GM12878 (cell line): ENCODE measurements at regions not wholly inside any gene's neighbourhood (a gene's known extent, or its start where the extent isn't known, plus 50 kb on each side); places are given as distances from the start of the nearest gene placed in this dataset.

Experiments used
- ATAC-seq: fragments of 200-7000 bp; cut with Tn5 transposase; 3 replicates; pipeline ENCODE4 v1.9.1; 2020; ENCODE audit warnings: mild to moderate bottlenecking, moderate library complexity
- BruUV-seq: library from RNA; stranded (reverse); fragments of 400-500 nt; replicated peaks from 2 replicates; lab custom pipeline; 2021; lab: Mats Ljungman, UMichigan
- CTCF ChIA-PET: fragments of 300-600 bp; sonication (Branson Sonifier 250); formaldehyde crosslinking; extraction: SDS; loops from one replicate; lab custom pipeline; 2021; ENCODE audit warnings: inconsistent platforms; lab: Yijun Ruan, JAX
- POLR2A ChIA-PET: fragments of 350-600 bp; formaldehyde crosslinking; extraction: SDS; loops from one replicate; lab custom pipeline; 2021; ENCODE audit warnings: inconsistent platforms; lab: Charles Lee
- RAD21 ChIA-PET: fragments of 300-600 bp; sonication (Branson Sonifier 250); formaldehyde crosslinking; loops from one replicate; lab custom pipeline; 2023; ENCODE audit warnings: antibody characterized with exemption; ENCODE audit not compliant: unreplicated experiment; lab: Charles Lee
- SMC1A ChIA-PET: fragments of 300-600 bp; sonication (Branson Sonifier 250); formaldehyde crosslinking; loops from one replicate; lab custom pipeline; 2023; ENCODE audit not compliant: unreplicated experiment, uncharacterized antibody; lab: Charles Lee
- DNase-seq: peaks from one replicate; pipeline ENCODE4 v3.0.0-alpha.2; 2011; ENCODE audit warnings: low read depth, low spot score
- FAIRE-seq: peaks from 3 replicates; lab custom pipeline; 2011; peaks lifted over from hg19 to GRCh38; lab: Jason Lieb, UNC
- H2AFZ ChIP-seq: 2 replicates; pipeline ENCODE4 v1.6.0; 2011; ENCODE audit warnings: low read depth, low read length, control low read depth; ENCODE audit not compliant: control insufficient read depth
- H3K27ac ChIP-seq: 2 replicates; pipeline ENCODE4 v1.5.1; 2011; ENCODE audit warnings: control low read depth; ENCODE audit not compliant: control insufficient read depth, insufficient read depth
- H3K27me3 ChIP-seq, 2 experiments: replicated peaks in 1 of 2; 2 replicates each; pipeline versions ENCODE4 v1.6.0 to v1.6.1; 2011; ENCODE audit warnings: low read length in 1 of 2; ENCODE audit not compliant: control insufficient read depth in 2 of 2, insufficient read depth in 2 of 2
- H3K36me3 ChIP-seq, 2 experiments: 2 replicates each; pipeline ENCODE4 v1.5.1; 2011; ENCODE audit warnings: low read length in 1 of 2; ENCODE audit not compliant: control insufficient read depth in 2 of 2, insufficient read depth in 2 of 2
- H3K4me1 ChIP-seq: 2 replicates; pipeline ENCODE4 v1.6.1; 2011; ENCODE audit warnings: mild to moderate bottlenecking, low read length, moderate library complexity, mixed read lengths; ENCODE audit not compliant: control insufficient read depth, insufficient read depth
- H3K4me2 ChIP-seq: 2 replicates; pipeline ENCODE4 v1.6.0; 2011; ENCODE audit warnings: control low read depth; ENCODE audit not compliant: control insufficient read depth, insufficient read depth
- H3K4me3 ChIP-seq: fragments of 200-600 bp; sonication (generic); 2 replicates; pipeline ENCODE4 v1.5.1; 2016
- H3K79me2 ChIP-seq: 2 replicates; pipeline ENCODE4 v1.6.0; 2011; ENCODE audit warnings: low read length; ENCODE audit not compliant: control insufficient read depth, insufficient read depth
- H3K9ac ChIP-seq: 2 replicates; pipeline ENCODE4 v1.8.0; 2011; ENCODE audit warnings: low read length, control low read depth, mixed read lengths; ENCODE audit not compliant: control insufficient read depth, insufficient read depth
- H3K9me3 ChIP-seq: replicated peaks from 3 replicates; pipeline ENCODE4 v1.5.1; 2011; ENCODE audit warnings: mild to moderate bottlenecking, low read length; ENCODE audit not compliant: control insufficient read depth, insufficient read depth
- H4K20me1 ChIP-seq: 2 replicates; pipeline ENCODE4 v1.6.0; 2011; ENCODE audit not compliant: control insufficient read depth, insufficient read depth
- BACH1 ChIP-seq: fragments of 450-650 bp; IDR thresholded peaks from 2 replicates; pipeline ENCODE4 v1.6.1; 2017; ENCODE audit warnings: mild to moderate bottlenecking, borderline replicate concordance
- CHD1 ChIP-seq: IDR thresholded peaks from 2 replicates; pipeline ENCODE4 v1.6.1; 2012; ENCODE audit warnings: low read depth, low read length, improper control_type of control experiment
- ETV6 ChIP-seq, 2 experiments: fragments of 450-650 bp in 1 of 2; IDR thresholded peaks in 1 of 2; conservative IDR thresholded peaks in 1 of 2; 2 replicates each; pipeline ENCODE4 v1.6.1; 2014; ENCODE audit warnings: antibody characterized with exemption in 1 of 2, borderline replicate concordance in 1 of 2, low read depth in 1 of 2, mild to moderate bottlenecking in 1 of 2, moderate library complexity in 1 of 2
- MEF2A ChIP-seq: IDR thresholded peaks from 2 replicates; pipeline ENCODE4 v1.6.1; 2011; ENCODE audit warnings: low read depth, mild to moderate bottlenecking, low read length, moderate library complexity; ENCODE audit not compliant: insufficient read depth
- NR2C1 ChIP-seq: fragments of 450-650 bp; IDR thresholded peaks from 2 replicates; pipeline ENCODE4 v1.6.1; 2017; ENCODE audit warnings: antibody characterized with exemption, mild to moderate bottlenecking, moderate library complexity
- RBBP5 ChIP-seq: fragments of 200-600 bp; sonication (generic); conservative IDR thresholded peaks from 2 replicates; pipeline ENCODE4 v1.6.1; 2016
- RELA ChIP-seq: fragments of 450-650 bp; IDR thresholded peaks from 2 replicates; pipeline ENCODE4 v1.8.0; 2014; ENCODE audit warnings: borderline replicate concordance; ENCODE audit not compliant: partially characterized antibody
- SMAD5 ChIP-seq: IDR thresholded peaks from 2 replicates; pipeline ENCODE4 v1.6.1; 2016; ENCODE audit warnings: antibody characterized with exemption, low read depth
- ZBED1 ChIP-seq: IDR thresholded peaks from 2 replicates; pipeline ENCODE4 v1.6.1; 2016; ENCODE audit warnings: borderline replicate concordance
- ZZZ3 ChIP-seq: IDR thresholded peaks from 2 replicates; pipeline ENCODE4 v1.6.1; 2011; ENCODE audit warnings: low read depth; ENCODE audit not compliant: control insufficient read depth, insufficient read length
- WGBS: methylation state at CpG from one replicate; pipeline ENCODE4 v1.1.6; 2016; ENCODE audit warnings: low lambda C conversion rate; ENCODE audit not compliant: insufficient replicate concordance, insufficient coverage; ENCODE audit errors: missing lambda C conversion rate; 5-methylcytosine and 5-hydroxymethylcytosine counted together
- in situ Hi-C: fragments of 300-500 bp; cut with MboI; formaldehyde crosslinking; loops from 9 replicates; pipeline ENCODE4 v1.14.3; 2018; ENCODE audit warnings: mixed read lengths
- intact Hi-C: fragments of 100-400 bp; cut with micrococcal nuclease; formaldehyde crosslinking; loops from one replicate; pipeline ENCODE4 v1.14.2; 2022; ENCODE audit not compliant: unreplicated experiment

GRCh38 chr7:94303118-94303517 is 91.6 kb upstream of the COL1A2 start:
- no peak overlapping the region for H3K4me3 ChIP-seq
- H3K4me1 ChIP-seq: no peaks in the 10 kb centered on the region
- DNase-seq (no peak), ATAC-seq (no peak), FAIRE-seq (no peak)
- H3K36me3 ChIP-seq: no peaks in the 10 kb centered on the region
- H4K20me1 ChIP-seq: no peaks in the 10 kb centered on the region
- H3K9ac ChIP-seq: no peak overlapping the region
- ChIA-PET SMC1A (no interaction called here), POLR2A (no interaction called here), RAD21 (no interaction called here), CTCF (no interaction called here)
- no TSS peak for BruUV-seq
- 67% methylated on average over 4 of the region's 4 CpGs for WGBS
- no peaks in the 10 kb centered on the region for H3K27me3 ChIP-seq
- in situ Hi-C loops: no loop called here
- intact Hi-C loops: no loop called here
- no peak overlapping the region for H3K27ac ChIP-seq
- H3K79me2 ChIP-seq: no peaks in the 10 kb centered on the region
- H3K9me3 ChIP-seq: no peaks in the 10 kb centered on the region
- no peak for TF ChIP-seq ZBED1
- H3K4me2 ChIP-seq: no peak overlapping the region
- H2AFZ ChIP-seq: no peak overlapping the region

GRCh38 chr7:94303695-94304094 is 91.0 kb upstream of the COL1A2 start:
- FAIRE-seq (no peak), DNase-seq (no peak)
- H3K27ac ChIP-seq: no peak overlapping the region
- ChIA-PET RAD21 (no interaction called here), CTCF (no interaction called here), SMC1A (no interaction called here)
- H4K20me1 ChIP-seq: no peaks in the 10 kb centered on the region
- H3K27me3 ChIP-seq: no peaks in the 10 kb centered on the region
- H3K79me2 ChIP-seq: no peaks in the 10 kb centered on the region
- intact Hi-C loops: no loop called here
- BruUV-seq: no TSS peak
- H3K9me3 ChIP-seq: no peaks in the 10 kb centered on the region
- 53% methylated on average over 7 of the region's 7 CpGs for WGBS
- H3K4me3 ChIP-seq: no peak overlapping the region
- TF ChIP-seq ZZZ3: no peak
- no peak for TF ChIP-seq ETV6 (conservative IDR thresholded peaks at IDR 0.05 in 1 of 2, IDR thresholded peaks at IDR 0.05 in 1 of 2; ENCODE audit: borderline replicate concordance in 1 of 2, low read depth in 1 of 2)
- no peak for TF ChIP-seq RELA
- no peak for TF ChIP-seq MEF2A
- TF ChIP-seq BACH1: no peak
- no peak for TF ChIP-seq RBBP5
- TF ChIP-seq SMAD5: no peak
- no peak for TF ChIP-seq CHD1
- TF ChIP-seq NR2C1: no peak
- TF ChIP-seq, all 136 proteins: peak for 0
- no peak for ATAC-seq
- Histone ChIP-seq H3K4me1 (no peaks in the 10 kb centered on the region), H3K4me2 (no peak overlapping the region), H3K9ac (no peak overlapping the region), H3K36me3 (no peaks in the 10 kb centered on the region), H2AFZ (no peak overlapping the region)
- in situ Hi-C loops: no loop called here
- POLR2A ChIA-PET: no interaction called here
